ENCODE measurements at regions not wholly inside any gene's neighbourhood (a gene's known extent, or its start where the extent isn't known, plus 50 kb on each side); places are given as distances from the start of the nearest gene placed in this dataset.

- Histone ChIP-seq H3K4me3 (replicated peaks in 1 of 3; ENCODE audit: insufficient read depth in 1 of 3, low read depth in 1 of 3, low read length in 3 of 3) (no peak overlapping the region), H3K4me1 (ENCODE audit: control insufficient read depth, extremely low read depth, insufficient read depth, low read length) (no peaks in the 10 kb centered on the region), H3K79me2 (ENCODE audit: control insufficient read depth, insufficient read depth, low read length) (no peaks in the 10 kb centered on the region), H4K20me1 (replicated peaks; ENCODE audit: control insufficient read depth, extremely low read depth, insufficient read depth, low read length) (no peaks in the 10 kb centered on the region), H3K9me1 (replicated peaks; ENCODE audit: control insufficient read depth, extremely low read depth, insufficient read depth, low read length) (no peaks in the 10 kb centered on the region), H3K9me3 (replicated peaks; ENCODE audit: control insufficient read depth, insufficient read depth, low read length) (peaks cover 2% of the 10 kb centered on the region), H3K27me3 (ENCODE audit: control insufficient read depth in 2 of 2, insufficient read depth in 2 of 2, low read length in 2 of 2) (no peaks in the 10 kb centered on the region), H2AFZ (ENCODE audit: low read depth, low read length) (no peak overlapping the region), H3K27ac (ENCODE audit: insufficient read depth, low read depth, low read length) (no peak overlapping the region), H3K4me2 (ENCODE audit: insufficient read depth, low read length) (no peak overlapping the region), H3K36me3 (ENCODE audit: control insufficient read depth in 2 of 2, extremely low read depth in 1 of 2, insufficient read depth in 2 of 2, low read length in 2 of 2) (no peaks in the 10 kb centered on the region), H3K9ac (replicated peaks; ENCODE audit: extremely low read depth, insufficient read depth, low read length) (no peak overlapping the region)
- FAIRE-seq (no peak), DNase-seq (ENCODE audit: low read depth, low spot score) (no peak)
- no TSS peak for BruUV-seq (replicated peaks)
- intact Hi-C loops (cut with micrococcal nuclease) (no loop called here), dilution Hi-C loops (cut with MboI; ENCODE audit: extremely low pct_ligation_motif_present, low sequenced_read_pairs) (no loop called here)
- CTCF ChIA-PET: no interaction called here
- TF ChIP-seq EZH2 (IDR thresholded peaks at IDR 0.05; ENCODE audit: borderline replicate concordance, low read depth, low read length, severe bottlenecking) (no peak), FOS (IDR thresholded peaks at IDR 0.05; ENCODE audit: borderline replicate concordance, insufficient read depth, low read length) (no peak), JUN (IDR thresholded peaks at IDR 0.05; ENCODE audit: borderline replicate concordance, insufficient read depth, insufficient read length, low read depth) (no peak), POLR2A (IDR thresholded peaks at IDR 0.05; ENCODE audit: low read depth, low read length) (no peak), MYC (IDR thresholded peaks at IDR 0.05; ENCODE audit: low read depth, low read length) (no peak), POLR2AphosphoS5 (IDR thresholded peaks at IDR 0.05; ENCODE audit: insufficient read depth, low read depth, low read length) (no peak)
- TF ChIP-seq, protein P1, sequence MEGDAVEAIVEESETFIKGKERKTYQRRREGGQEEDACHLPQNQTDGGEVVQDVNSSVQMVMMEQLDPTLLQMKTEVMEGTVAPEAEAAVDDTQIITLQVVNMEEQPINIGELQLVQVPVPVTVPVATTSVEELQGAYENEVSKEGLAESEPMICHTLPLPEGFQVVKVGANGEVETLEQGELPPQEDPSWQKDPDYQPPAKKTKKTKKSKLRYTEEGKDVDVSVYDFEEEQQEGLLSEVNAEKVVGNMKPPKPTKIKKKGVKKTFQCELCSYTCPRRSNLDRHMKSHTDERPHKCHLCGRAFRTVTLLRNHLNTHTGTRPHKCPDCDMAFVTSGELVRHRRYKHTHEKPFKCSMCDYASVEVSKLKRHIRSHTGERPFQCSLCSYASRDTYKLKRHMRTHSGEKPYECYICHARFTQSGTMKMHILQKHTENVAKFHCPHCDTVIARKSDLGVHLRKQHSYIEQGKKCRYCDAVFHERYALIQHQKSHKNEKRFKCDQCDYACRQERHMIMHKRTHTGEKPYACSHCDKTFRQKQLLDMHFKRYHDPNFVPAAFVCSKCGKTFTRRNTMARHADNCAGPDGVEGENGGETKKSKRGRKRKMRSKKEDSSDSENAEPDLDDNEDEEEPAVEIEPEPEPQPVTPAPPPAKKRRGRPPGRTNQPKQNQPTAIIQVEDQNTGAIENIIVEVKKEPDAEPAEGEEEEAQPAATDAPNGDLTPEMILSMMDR (IDR thresholded peaks at IDR 0.05; ENCODE audit: extremely low read depth in 1 of 2, insufficient read depth in 1 of 2, low read depth in 1 of 2, low read length in 2 of 2): no peak
- TF ChIP-seq, protein P2, sequence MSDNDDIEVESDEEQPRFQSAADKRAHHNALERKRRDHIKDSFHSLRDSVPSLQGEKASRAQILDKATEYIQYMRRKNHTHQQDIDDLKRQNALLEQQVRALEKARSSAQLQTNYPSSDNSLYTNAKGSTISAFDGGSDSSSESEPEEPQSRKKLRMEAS (IDR thresholded peaks at IDR 0.05; ENCODE audit: insufficient read depth, insufficient read length): no peak
- POLR2A ChIA-PET: no interaction called here
These were observed 133.2 kb upstream of the SOX9 start for GRCh38 chr17:71987634-71988033.

Data from endothelial cell of umbilical vein (primary cell).